ENCODE measurements at regions not wholly inside any gene's neighbourhood (a gene's known extent, or its start where the extent isn't known, plus 50 kb on each side); places are given as distances from the start of the nearest gene placed in this dataset.

DNA sequence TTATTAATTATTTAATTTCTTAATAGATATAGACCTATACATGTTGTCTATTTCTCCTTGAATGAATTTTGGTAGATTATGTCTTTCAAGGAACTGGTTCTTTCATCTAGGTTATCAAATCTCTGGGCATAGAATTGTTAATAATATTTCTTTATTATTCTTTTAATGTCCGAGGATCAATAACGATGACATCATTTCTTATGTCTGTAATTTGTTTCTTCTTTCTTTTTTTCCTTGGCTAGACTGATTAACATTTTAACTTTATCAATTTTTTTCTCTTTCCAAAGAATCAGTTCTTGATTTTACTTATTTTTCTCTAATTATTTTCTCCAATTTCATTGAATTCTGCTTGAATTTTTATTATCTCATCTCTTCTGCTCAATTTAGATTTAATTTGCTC lies 156.0 kb downstream of the ISL1 start:
- H3K9me2 ChIP-seq (replicated peaks; ENCODE audit: insufficient read depth, low read length), result no peaks in the 10 kb centered on the region
- H3K36me3 ChIP-seq (ENCODE audit: low read length), result no peaks in the 10 kb centered on the region
- no peaks in the 10 kb centered on the region for H3K79me2 ChIP-seq (ENCODE audit: insufficient read depth, low read length)
- no peak overlapping the region for H3K9ac ChIP-seq (ENCODE audit: low read length)
- H3K4me3 ChIP-seq (ENCODE audit: insufficient read depth, low read length, poor library complexity, severe bottlenecking), result no peak overlapping the region
- no peak overlapping the region for H3K27ac ChIP-seq (ENCODE audit: low read depth, low read length)
- no peaks in the 10 kb centered on the region for H4K20me1 ChIP-seq (ENCODE audit: low read depth, low read length)
- H3K4me2 ChIP-seq (ENCODE audit: low read depth, low read length, poor library complexity, severe bottlenecking), result no peak overlapping the region
- no peaks in the 10 kb centered on the region for H3K9me3 ChIP-seq (ENCODE audit: insufficient read depth, low read length)
- TF ChIP-seq, protein P1, sequence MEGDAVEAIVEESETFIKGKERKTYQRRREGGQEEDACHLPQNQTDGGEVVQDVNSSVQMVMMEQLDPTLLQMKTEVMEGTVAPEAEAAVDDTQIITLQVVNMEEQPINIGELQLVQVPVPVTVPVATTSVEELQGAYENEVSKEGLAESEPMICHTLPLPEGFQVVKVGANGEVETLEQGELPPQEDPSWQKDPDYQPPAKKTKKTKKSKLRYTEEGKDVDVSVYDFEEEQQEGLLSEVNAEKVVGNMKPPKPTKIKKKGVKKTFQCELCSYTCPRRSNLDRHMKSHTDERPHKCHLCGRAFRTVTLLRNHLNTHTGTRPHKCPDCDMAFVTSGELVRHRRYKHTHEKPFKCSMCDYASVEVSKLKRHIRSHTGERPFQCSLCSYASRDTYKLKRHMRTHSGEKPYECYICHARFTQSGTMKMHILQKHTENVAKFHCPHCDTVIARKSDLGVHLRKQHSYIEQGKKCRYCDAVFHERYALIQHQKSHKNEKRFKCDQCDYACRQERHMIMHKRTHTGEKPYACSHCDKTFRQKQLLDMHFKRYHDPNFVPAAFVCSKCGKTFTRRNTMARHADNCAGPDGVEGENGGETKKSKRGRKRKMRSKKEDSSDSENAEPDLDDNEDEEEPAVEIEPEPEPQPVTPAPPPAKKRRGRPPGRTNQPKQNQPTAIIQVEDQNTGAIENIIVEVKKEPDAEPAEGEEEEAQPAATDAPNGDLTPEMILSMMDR (IDR thresholded peaks at IDR 0.05; ENCODE audit: insufficient read depth, low read length, poor library complexity, severe bottlenecking), result no peak
- no peak for TF ChIP-seq EZH2phosphoT487 (conservative IDR thresholded peaks at IDR 0.05; ENCODE audit: low read length)
- H3K27me3 ChIP-seq (ENCODE audit: low read length), result no peaks in the 10 kb centered on the region
- H2AFZ ChIP-seq (ENCODE audit: low read depth, low read length, severe bottlenecking), result no peak overlapping the region
- H3F3A ChIP-seq (ENCODE audit: insufficient read depth), result no peaks in the 10 kb centered on the region

DNA sequence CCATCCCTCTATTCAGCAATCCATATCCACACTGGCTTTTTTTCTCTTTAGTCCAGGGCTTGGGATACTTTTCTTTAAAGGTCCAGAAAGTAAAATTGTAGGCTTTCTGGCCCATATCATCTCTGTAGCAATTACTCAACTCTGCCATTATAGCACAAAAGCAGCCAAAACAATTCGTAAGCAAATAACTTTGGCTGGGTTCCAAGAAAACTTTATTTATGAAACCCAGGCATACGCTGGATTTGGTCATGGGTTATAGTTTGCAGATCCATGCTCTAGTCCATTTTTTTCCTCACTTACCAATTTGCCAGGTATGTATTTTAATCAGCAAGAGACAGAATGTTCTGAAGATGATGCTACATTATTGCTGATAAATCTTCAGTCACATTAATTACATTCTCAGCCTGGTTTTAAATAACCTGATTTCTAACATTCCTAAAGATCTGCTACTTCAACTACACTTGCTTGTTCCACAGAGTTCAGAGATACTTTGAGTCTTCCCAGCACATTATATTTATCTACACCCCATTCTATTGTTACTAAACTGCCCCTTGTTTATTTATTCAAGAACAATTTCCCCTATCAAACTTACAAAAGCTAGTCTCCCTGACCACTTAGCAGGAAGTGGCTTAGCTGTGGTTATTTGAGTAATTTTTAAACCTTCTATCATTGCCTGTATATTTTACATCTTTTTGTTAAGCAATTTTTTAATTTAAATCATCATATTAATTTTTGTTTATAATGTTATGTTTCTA lies 161.0 kb downstream of the ISL1 start:
- no peak overlapping the region for H3K4me3 ChIP-seq (ENCODE audit: insufficient read depth, low read length, poor library complexity, severe bottlenecking)
- no peaks in the 10 kb centered on the region for H3K9me3 ChIP-seq (ENCODE audit: insufficient read depth, low read length)
- H3K9ac ChIP-seq (ENCODE audit: low read length), result no peak overlapping the region
- no peak overlapping the region for H3K4me2 ChIP-seq (ENCODE audit: low read depth, low read length, poor library complexity, severe bottlenecking)
- H3K27me3 ChIP-seq (ENCODE audit: low read length), result no peaks in the 10 kb centered on the region
- H3K9me2 ChIP-seq (replicated peaks; ENCODE audit: insufficient read depth, low read length), result no peaks in the 10 kb centered on the region
- H4K20me1 ChIP-seq (ENCODE audit: low read depth, low read length), result no peaks in the 10 kb centered on the region
- H2AFZ ChIP-seq (ENCODE audit: low read depth, low read length, severe bottlenecking), result no peak overlapping the region
- H3K36me3 ChIP-seq (ENCODE audit: low read length), result no peaks in the 10 kb centered on the region
- no peak overlapping the region for H3K27ac ChIP-seq (ENCODE audit: low read depth, low read length)
- H3K79me2 ChIP-seq (ENCODE audit: insufficient read depth, low read length), result no peaks in the 10 kb centered on the region
- H3F3A ChIP-seq (ENCODE audit: insufficient read depth), result no peaks in the 10 kb centered on the region
- TF ChIP-seq, protein P1 (IDR thresholded peaks at IDR 0.05; ENCODE audit: insufficient read depth, low read length, poor library complexity, severe bottlenecking), result no peak
- TF ChIP-seq EZH2phosphoT487 (conservative IDR thresholded peaks at IDR 0.05; ENCODE audit: low read length), result no peak

DNA sequence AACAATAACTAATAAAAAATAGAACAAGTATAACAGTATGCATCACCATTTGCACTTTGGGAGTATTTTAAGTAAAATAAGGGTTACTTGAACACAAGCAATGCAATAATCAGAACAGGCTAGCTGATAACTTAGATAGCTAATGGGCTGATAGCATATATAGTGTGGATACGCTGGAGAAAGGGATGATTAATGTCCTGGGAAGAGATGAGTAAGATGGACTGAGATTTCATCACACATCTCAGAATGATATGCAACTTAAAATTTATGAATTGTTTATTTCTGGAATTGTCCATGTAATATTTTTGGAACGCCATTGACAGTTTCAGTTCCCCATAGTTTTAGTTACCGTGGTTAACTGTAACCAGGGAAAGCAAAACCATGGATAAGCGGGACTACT lies 173.6 kb downstream of the ISL1 start:
- Histone ChIP-seq H3K27ac (ENCODE audit: low read depth, low read length) (no peak overlapping the region), H3F3A (ENCODE audit: insufficient read depth) (no peaks in the 10 kb centered on the region), H3K9me2 (replicated peaks; ENCODE audit: insufficient read depth, low read length) (no peaks in the 10 kb centered on the region), H4K20me1 (ENCODE audit: low read depth, low read length) (no peaks in the 10 kb centered on the region), H3K9me3 (ENCODE audit: insufficient read depth, low read length) (no peaks in the 10 kb centered on the region), H3K36me3 (ENCODE audit: low read length) (no peaks in the 10 kb centered on the region), H2AFZ (ENCODE audit: low read depth, low read length, severe bottlenecking) (no peak overlapping the region), H3K27me3 (ENCODE audit: low read length) (no peaks in the 10 kb centered on the region), H3K4me2 (ENCODE audit: low read depth, low read length, poor library complexity, severe bottlenecking) (no peak overlapping the region), H3K4me3 (ENCODE audit: insufficient read depth, low read length, poor library complexity, severe bottlenecking) (no peak overlapping the region), H3K9ac (ENCODE audit: low read length) (no peak overlapping the region), H3K79me2 (ENCODE audit: insufficient read depth, low read length) (no peaks in the 10 kb centered on the region)
- TF ChIP-seq EZH2phosphoT487 (conservative IDR thresholded peaks at IDR 0.05; ENCODE audit: low read length), result no peak
- TF ChIP-seq, protein P1 (IDR thresholded peaks at IDR 0.05; ENCODE audit: insufficient read depth, low read length, poor library complexity, severe bottlenecking), result no peak

All from SU-DHL-6 (cell line).